GM12873 (cell line): ENCODE measurements at regions not wholly inside any gene's neighbourhood (a gene's known extent, or its start where the extent isn't known, plus 50 kb on each side); places are given as distances from the start of the nearest gene placed in this dataset.

Source experiments
- CTCF ChIP-seq: IDR thresholded peaks from 2 replicates; pipeline ENCODE4 v1.5.1; 2012; ENCODE audit warnings: low read depth, mild to moderate bottlenecking, moderate library complexity, low read length, control low read depth; ENCODE audit not compliant: insufficient read depth; ENCODE audit errors: missing control alignments

- no peak for TF ChIP-seq CTCF
Measured at GRCh38 chr4:126991965-126992364, 640.8 kb upstream of the INTU start.

- TF ChIP-seq CTCF, result no peak
Measured at GRCh38 chr4:126992910-126993309, 639.8 kb upstream of the INTU start.

- TF ChIP-seq CTCF, result no peak
Measured at GRCh38 chr4:126993351-126993750, 639.4 kb upstream of the INTU start.

GRCh38 chr4:126995235-126995634, 637.5 kb upstream of the INTU start:
- TF ChIP-seq CTCF, result no peak

- no peak for TF ChIP-seq CTCF
Measured at GRCh38 chr4:127000110-127000509, 632.6 kb upstream of the INTU start.

GRCh38 chr4:127000846-127001245, 631.9 kb upstream of the INTU start:
- TF ChIP-seq CTCF, result no peak

- no peak for TF ChIP-seq CTCF
Measured at GRCh38 chr4:127001933-127002332, 630.8 kb upstream of the INTU start.
